Epithelial cell of esophagus (primary cell): ENCODE measurements at regions not wholly inside any gene's neighbourhood (a gene's known extent, or its start where the extent isn't known, plus 50 kb on each side); places are given as distances from the start of the nearest gene placed in this dataset.

Experiments
- DNase-seq: peaks from one replicate; pipeline ENCODE4 v3.0.0; 2010; ENCODE audit warnings: low read depth
- H3K4me3 ChIP-seq: 2 replicates; pipeline ENCODE4 v1.5.1; 2011; ENCODE audit warnings: mild to moderate bottlenecking, low read length, control low read depth
- TF ChIP-seq, protein P1 (sequence below): IDR thresholded peaks from 2 replicates; pipeline ENCODE4 v1.5.1; 2011; ENCODE audit warnings: low read depth, mild to moderate bottlenecking, low read length, control low read depth, inconsistent platforms; ENCODE audit not compliant: insufficient read depth; ENCODE audit errors: missing control alignments

- TF ChIP-seq, protein P1, sequence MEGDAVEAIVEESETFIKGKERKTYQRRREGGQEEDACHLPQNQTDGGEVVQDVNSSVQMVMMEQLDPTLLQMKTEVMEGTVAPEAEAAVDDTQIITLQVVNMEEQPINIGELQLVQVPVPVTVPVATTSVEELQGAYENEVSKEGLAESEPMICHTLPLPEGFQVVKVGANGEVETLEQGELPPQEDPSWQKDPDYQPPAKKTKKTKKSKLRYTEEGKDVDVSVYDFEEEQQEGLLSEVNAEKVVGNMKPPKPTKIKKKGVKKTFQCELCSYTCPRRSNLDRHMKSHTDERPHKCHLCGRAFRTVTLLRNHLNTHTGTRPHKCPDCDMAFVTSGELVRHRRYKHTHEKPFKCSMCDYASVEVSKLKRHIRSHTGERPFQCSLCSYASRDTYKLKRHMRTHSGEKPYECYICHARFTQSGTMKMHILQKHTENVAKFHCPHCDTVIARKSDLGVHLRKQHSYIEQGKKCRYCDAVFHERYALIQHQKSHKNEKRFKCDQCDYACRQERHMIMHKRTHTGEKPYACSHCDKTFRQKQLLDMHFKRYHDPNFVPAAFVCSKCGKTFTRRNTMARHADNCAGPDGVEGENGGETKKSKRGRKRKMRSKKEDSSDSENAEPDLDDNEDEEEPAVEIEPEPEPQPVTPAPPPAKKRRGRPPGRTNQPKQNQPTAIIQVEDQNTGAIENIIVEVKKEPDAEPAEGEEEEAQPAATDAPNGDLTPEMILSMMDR, result no peak
- no peak overlapping the region for H3K4me3 ChIP-seq
Measured at GRCh38 chr2:52698408-52698807, 1069.2 kb upstream of the CHAC2 start.

GRCh38 chr2:52697690-52698089 is 1069.9 kb upstream of the CHAC2 start:
- DNase-seq, result no peak
- TF ChIP-seq, protein P1, result no peak
- H3K4me3 ChIP-seq, result no peak overlapping the region

More at GRCh38 chr2:52698408-52698807, 1069.2 kb upstream of the CHAC2 start:
- no peak for DNase-seq

GRCh38 chr2:52695731-52696130 is 1071.9 kb upstream of the CHAC2 start:
- TF ChIP-seq, protein P1, result no peak
- no peak overlapping the region for H3K4me3 ChIP-seq
- no peak for DNase-seq

GRCh38 chr2:52686935-52687334 is 1080.7 kb upstream of the CHAC2 start:
- peak; percentile 7 for DNase-seq
- H3K4me3 ChIP-seq, result no peak overlapping the region
- TF ChIP-seq, protein P1, result no peak

- H3K4me3 ChIP-seq, result no peak overlapping the region
- TF ChIP-seq, protein P1, result no peak
- DNase-seq, result no peak
Measured at GRCh38 chr2:52676056-52676455, 1091.5 kb upstream of the CHAC2 start.

DNA sequence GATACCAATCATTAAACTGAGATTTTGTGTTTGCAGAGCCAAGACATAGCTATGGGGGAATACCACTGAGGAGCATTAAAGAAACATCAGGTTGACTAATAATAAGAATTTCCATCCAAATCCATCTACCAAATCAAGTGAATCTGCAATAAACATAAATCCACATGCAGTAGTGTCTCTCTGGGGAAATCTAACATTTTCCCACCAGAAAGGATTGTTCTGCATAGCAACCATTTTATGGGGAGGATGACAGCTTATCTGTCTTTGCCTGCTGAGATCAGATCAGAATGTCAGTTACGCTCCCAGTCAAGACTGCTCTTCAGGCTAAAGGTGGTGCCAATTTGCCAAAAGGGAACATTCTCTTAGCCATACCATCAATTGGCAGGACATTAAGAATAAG is 1098.9 kb upstream of the CHAC2 start:
- TF ChIP-seq, protein P1, result no peak
- H3K4me3 ChIP-seq, result no peak overlapping the region
- DNase-seq, result no peak

DNA sequence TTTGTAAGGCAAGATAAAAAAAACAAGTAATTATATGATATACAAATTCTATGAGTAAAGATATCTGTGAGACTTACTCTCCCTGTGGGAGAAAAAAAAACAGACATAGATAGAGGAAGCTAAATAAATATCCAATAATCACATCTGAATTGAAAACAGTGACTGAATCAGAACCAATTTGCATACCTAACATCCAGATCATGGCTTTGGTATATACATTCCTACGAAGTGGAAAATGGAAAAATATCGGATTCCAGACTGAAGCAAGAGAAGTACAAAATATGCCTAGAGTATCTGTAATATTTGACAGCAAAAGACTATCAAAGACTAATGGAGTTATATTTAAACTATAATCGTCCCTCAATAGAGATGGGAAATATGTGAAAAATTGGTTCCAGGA is 1108.1 kb upstream of the CHAC2 start:
- no peak for DNase-seq
- H3K4me3 ChIP-seq, result no peak overlapping the region
- TF ChIP-seq, protein P1, result no peak
